ENCODE measurements at regions not wholly inside any gene's neighbourhood (a gene's known extent, or its start where the extent isn't known, plus 50 kb on each side); places are given as distances from the start of the nearest gene placed in this dataset.
A peak's percentile ranks its signal among the peaks of the same experiment; 100 is the strongest.

- H3K27ac ChIP-seq (ENCODE audit: control insufficient read depth, insufficient read depth, low read length) = no peak overlapping the region
- no peaks in the 10 kb centered on the region for H3K9me3 ChIP-seq (ENCODE audit: control insufficient read depth, low read depth, low read length)
- H4K20me1 ChIP-seq (ENCODE audit: control insufficient read depth, extremely low read depth, insufficient read depth, low read length) = no peaks in the 10 kb centered on the region
- H3K27me3 ChIP-seq (ENCODE audit: control insufficient read depth, extremely low read depth, insufficient read depth, low read length) = no peaks in the 10 kb centered on the region
- DNase-seq (ENCODE audit: low read depth, low spot score) = peak; percentile 36
- H3K4me1 ChIP-seq (ENCODE audit: control insufficient read depth, extremely low read depth, insufficient read depth, low read length) = peaks cover 30% of the 10 kb centered on the region
- H2AFZ ChIP-seq (ENCODE audit: control insufficient read depth, low read length) = no peak overlapping the region
- TF ChIP-seq EZH2 (IDR thresholded peaks at IDR 0.05; ENCODE audit: low read length) = no peak
- TF ChIP-seq CTCF (optimal IDR thresholded peaks at IDR 0.05 in 1 of 3, IDR thresholded peaks at IDR 0.05 in 1 of 3, conservative IDR thresholded peaks at IDR 0.05 in 1 of 3; ENCODE audit: extremely low read depth in 1 of 3, insufficient read depth in 2 of 3, low read length in 3 of 3) = no peak
- H3K79me2 ChIP-seq (ENCODE audit: control insufficient read depth, insufficient read depth, low read length) = no peaks in the 10 kb centered on the region
- H3K4me3 ChIP-seq (ENCODE audit: control insufficient read depth in 2 of 3, extremely low read depth in 1 of 3, insufficient read depth in 2 of 3, low read depth in 1 of 3, low read length in 3 of 3) = no peak overlapping the region
- FAIRE-seq = no peak
- no peaks in the 10 kb centered on the region for H3K9me1 ChIP-seq (ENCODE audit: control insufficient read depth, extremely low read depth, insufficient read depth, low read length)
- dilution Hi-C loops (cut with MboI; ENCODE audit: extremely low pct_ligation_motif_present, low sequenced_read_pairs) = no loop called here
- no peak overlapping the region for H3K9ac ChIP-seq (ENCODE audit: control insufficient read depth, extremely low read depth, insufficient read depth, low read length)
- H3K4me2 ChIP-seq (ENCODE audit: control insufficient read depth, extremely low read depth, insufficient read depth, low read depth, low read length) = peak overlapping the region; percentile 50
- no peaks in the 10 kb centered on the region for H3K36me3 ChIP-seq (ENCODE audit: control insufficient read depth in 2 of 2, extremely low read depth in 1 of 2, insufficient read depth in 2 of 2, low read length in 2 of 2)
These were observed 403.7 kb downstream of the SIPA1L2 start for GRCh38 chr1:232226197-232226712.

GRCh38 chr1:232225336-232226131, 404.4 kb downstream of the SIPA1L2 start:
- DNase-seq (ENCODE audit: low read depth, low spot score) (no peak), FAIRE-seq (peak; percentile 5)
- H3K36me3 ChIP-seq (ENCODE audit: control insufficient read depth in 2 of 2, extremely low read depth in 1 of 2, insufficient read depth in 2 of 2, low read length in 2 of 2) = no peaks in the 10 kb centered on the region
- no peak overlapping the region for H3K4me2 ChIP-seq (ENCODE audit: control insufficient read depth, extremely low read depth, insufficient read depth, low read depth, low read length)
- no peak overlapping the region for H3K27ac ChIP-seq (ENCODE audit: control insufficient read depth, insufficient read depth, low read length)
- H3K9me1 ChIP-seq (ENCODE audit: control insufficient read depth, extremely low read depth, insufficient read depth, low read length) = no peaks in the 10 kb centered on the region
- H2AFZ ChIP-seq (ENCODE audit: control insufficient read depth, low read length) = no peak overlapping the region
- peaks cover 32% of the 10 kb centered on the region for H3K4me1 ChIP-seq (ENCODE audit: control insufficient read depth, extremely low read depth, insufficient read depth, low read length)
- no peaks in the 10 kb centered on the region for H3K9me3 ChIP-seq (ENCODE audit: control insufficient read depth, low read depth, low read length)
- no peak for TF ChIP-seq CTCF (optimal IDR thresholded peaks at IDR 0.05 in 1 of 3, IDR thresholded peaks at IDR 0.05 in 1 of 3, conservative IDR thresholded peaks at IDR 0.05 in 1 of 3; ENCODE audit: extremely low read depth in 1 of 3, insufficient read depth in 2 of 3, low read length in 3 of 3)
- no peak for TF ChIP-seq EZH2 (IDR thresholded peaks at IDR 0.05; ENCODE audit: low read length)
- dilution Hi-C loops (cut with MboI; ENCODE audit: extremely low pct_ligation_motif_present, low sequenced_read_pairs) = no loop called here
- H4K20me1 ChIP-seq (ENCODE audit: control insufficient read depth, extremely low read depth, insufficient read depth, low read length) = no peaks in the 10 kb centered on the region
- no peaks in the 10 kb centered on the region for H3K27me3 ChIP-seq (ENCODE audit: control insufficient read depth, extremely low read depth, insufficient read depth, low read length)
- no peaks in the 10 kb centered on the region for H3K79me2 ChIP-seq (ENCODE audit: control insufficient read depth, insufficient read depth, low read length)
- H3K9ac ChIP-seq (ENCODE audit: control insufficient read depth, extremely low read depth, insufficient read depth, low read length) = no peak overlapping the region
- no peak overlapping the region for H3K4me3 ChIP-seq (ENCODE audit: control insufficient read depth in 2 of 3, extremely low read depth in 1 of 3, insufficient read depth in 2 of 3, low read depth in 1 of 3, low read length in 3 of 3)

Data from keratinocyte (primary cell).